Endothelial cell of umbilical vein (primary cell): ENCODE measurements at regions not wholly inside any gene's neighbourhood (a gene's known extent, or its start where the extent isn't known, plus 50 kb on each side); places are given as distances from the start of the nearest gene placed in this dataset.
"Not testable (repeated sequence)": the region's sequence is repeated elsewhere in the genome, so short reads cannot be mapped to it uniquely, and the experiment has no call there.

Experiments
- EZH2 ChIP-seq: IDR thresholded peaks from 2 replicates; pipeline ENCODE4 v1.6.1; 2012; ENCODE audit warnings: borderline replicate concordance, low read depth, mild to moderate bottlenecking, moderate library complexity, low read length, inconsistent platforms; ENCODE audit not compliant: severe bottlenecking
- GATA2 ChIP-seq: IDR thresholded peaks from 2 replicates; pipeline ENCODE4 v1.7.0; 2011; ENCODE audit warnings: low read depth, mild to moderate bottlenecking, moderate library complexity, mixed read lengths, low read length; ENCODE audit not compliant: insufficient read length, insufficient read depth
- JUN ChIP-seq: IDR thresholded peaks from 2 replicates; pipeline ENCODE4 v1.6.1; 2011; ENCODE audit warnings: borderline replicate concordance, low read depth; ENCODE audit not compliant: insufficient read length, insufficient read depth
- POLR2A ChIP-seq: IDR thresholded peaks from 2 replicates; pipeline ENCODE4 v1.6.1; 2012; ENCODE audit warnings: low read depth, mild to moderate bottlenecking, control low read depth, low read length
- POLR2AphosphoS5 ChIP-seq: IDR thresholded peaks from 2 replicates; pipeline ENCODE4 v1.6.1; 2012; ENCODE audit warnings: low read depth, mild to moderate bottlenecking, control low read depth, low read length, moderate library complexity; ENCODE audit not compliant: insufficient read depth
- TF ChIP-seq, protein P1 (sequence below), 2 donors: IDR thresholded peaks; 1 replicate in 1 of 2; 2 replicates in 1 of 2; pipeline ENCODE4 v1.5.1; 2011; ENCODE audit warnings: low read length in 2 of 2, mild to moderate bottlenecking in 2 of 2, moderate library complexity in 2 of 2, control low read depth in 1 of 2, inconsistent platforms in 1 of 2, low read depth in 1 of 2; ENCODE audit not compliant: insufficient read depth in 1 of 2; ENCODE audit errors: extremely low read depth in 1 of 2

DNA sequence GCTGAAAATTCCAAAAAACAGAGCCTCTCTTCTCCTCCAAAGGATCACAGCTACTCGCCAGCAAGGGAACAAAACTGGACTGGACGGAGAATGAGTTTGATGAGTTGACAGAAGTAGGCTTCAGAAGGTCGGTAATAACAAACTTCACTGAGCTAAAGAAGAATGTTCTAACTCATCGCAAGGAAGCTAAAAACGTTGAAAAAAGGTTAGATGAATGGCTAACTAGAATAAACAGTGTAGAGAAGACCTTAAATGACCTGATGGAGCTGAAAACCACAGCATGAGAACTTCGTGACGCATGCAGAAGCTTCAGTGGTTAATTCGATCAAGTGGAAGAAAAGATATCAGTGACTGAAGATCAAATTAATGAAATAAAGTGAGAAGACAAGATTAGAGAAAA, 70.4 kb upstream of the RELN start:
- TF ChIP-seq EZH2, POLR2AphosphoS5, JUN, GATA2, POLR2A: not testable (repeated sequence)
- TF ChIP-seq, protein P1, sequence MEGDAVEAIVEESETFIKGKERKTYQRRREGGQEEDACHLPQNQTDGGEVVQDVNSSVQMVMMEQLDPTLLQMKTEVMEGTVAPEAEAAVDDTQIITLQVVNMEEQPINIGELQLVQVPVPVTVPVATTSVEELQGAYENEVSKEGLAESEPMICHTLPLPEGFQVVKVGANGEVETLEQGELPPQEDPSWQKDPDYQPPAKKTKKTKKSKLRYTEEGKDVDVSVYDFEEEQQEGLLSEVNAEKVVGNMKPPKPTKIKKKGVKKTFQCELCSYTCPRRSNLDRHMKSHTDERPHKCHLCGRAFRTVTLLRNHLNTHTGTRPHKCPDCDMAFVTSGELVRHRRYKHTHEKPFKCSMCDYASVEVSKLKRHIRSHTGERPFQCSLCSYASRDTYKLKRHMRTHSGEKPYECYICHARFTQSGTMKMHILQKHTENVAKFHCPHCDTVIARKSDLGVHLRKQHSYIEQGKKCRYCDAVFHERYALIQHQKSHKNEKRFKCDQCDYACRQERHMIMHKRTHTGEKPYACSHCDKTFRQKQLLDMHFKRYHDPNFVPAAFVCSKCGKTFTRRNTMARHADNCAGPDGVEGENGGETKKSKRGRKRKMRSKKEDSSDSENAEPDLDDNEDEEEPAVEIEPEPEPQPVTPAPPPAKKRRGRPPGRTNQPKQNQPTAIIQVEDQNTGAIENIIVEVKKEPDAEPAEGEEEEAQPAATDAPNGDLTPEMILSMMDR (IDR thresholded peaks at IDR 0.05; ENCODE audit: extremely low read depth in 1 of 2, insufficient read depth in 1 of 2, low read depth in 1 of 2, low read length in 2 of 2): not testable (repeated sequence)
